ENCODE measurements at regions not wholly inside any gene's neighbourhood (a gene's known extent, or its start where the extent isn't known, plus 50 kb on each side); places are given as distances from the start of the nearest gene placed in this dataset.

DNA sequence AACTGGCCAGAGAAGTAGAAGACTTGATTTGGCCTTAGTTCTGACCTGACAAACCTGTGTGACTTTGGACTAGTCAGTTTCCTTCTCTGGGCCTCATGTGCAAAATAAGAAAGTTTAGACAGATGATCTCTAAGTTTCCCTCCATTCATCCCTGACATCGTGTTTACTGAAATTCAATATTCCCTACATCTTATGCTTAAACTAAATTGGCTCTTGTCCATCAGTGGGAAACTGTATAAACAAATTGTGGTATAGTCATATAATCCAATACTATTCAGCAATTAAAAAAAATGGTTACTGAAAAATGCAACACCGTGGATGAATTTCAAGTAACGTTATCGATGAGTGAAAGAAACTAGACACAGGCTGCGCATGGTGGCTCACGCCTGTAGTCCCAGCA lies 64.4 kb upstream of the HRH1 start:
- DNase-seq (ENCODE audit: extremely low spot score, insufficient read length, low read depth) (no peak), FAIRE-seq (no peak)

GRCh38 chr3:11090551-11090950 lies 63.7 kb upstream of the HRH1 start:
- no peak for FAIRE-seq
- DNase-seq (ENCODE audit: extremely low spot score, insufficient read length, low read depth) = no peak

DNA sequence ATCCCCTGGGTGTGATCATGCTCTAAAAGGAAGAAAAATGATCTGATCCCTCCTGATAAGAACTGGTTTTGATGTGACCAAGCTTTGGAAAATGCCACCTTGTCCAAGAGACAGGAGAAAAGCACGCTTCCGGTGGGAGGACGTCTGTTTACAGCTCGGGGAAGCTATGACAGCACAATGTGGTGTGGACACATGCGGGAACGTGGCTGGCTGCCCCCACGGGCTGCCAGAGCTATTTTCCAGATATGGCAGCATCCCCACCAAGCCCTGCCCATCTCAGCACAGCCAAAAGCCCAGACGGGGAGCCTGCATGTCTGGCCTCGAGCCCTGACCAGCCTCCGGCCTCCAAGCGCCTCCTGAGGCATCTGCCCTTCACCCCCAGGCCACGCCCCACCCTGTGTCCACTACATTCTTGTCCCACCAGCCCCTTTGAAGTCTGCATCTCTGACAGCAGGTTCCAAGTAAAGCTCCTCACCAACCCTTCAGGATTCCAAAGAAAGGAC lies 63.2 kb upstream of the HRH1 start:
- no peak for FAIRE-seq

DNA sequence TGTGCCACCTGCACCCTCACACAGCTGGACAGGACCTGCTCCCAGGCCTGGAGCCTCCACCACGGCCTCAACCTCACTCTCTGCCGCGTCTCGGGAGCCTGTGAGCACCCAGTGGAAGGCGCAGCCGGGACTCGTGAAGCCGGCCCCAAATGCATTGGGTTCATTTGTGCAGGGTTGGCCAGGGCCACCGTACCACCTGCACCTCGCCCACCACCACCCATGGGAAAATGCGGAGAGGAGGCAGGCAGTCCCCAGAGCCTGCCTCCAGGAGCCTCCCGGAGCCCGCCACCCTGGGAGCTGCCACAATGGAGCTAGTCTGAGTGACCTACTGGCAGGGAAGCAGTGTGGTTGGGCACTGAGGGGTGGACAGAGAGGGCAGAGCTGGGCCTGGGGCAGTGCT lies 62.5 kb upstream of the HRH1 start:
- FAIRE-seq (no peak), DNase-seq (ENCODE audit: extremely low spot score, insufficient read length, low read depth) (no peak)

More for the DNA sequence above, 63.2 kb upstream of the HRH1 start:
- DNase-seq (ENCODE audit: extremely low spot score, insufficient read length, low read depth) = no peak

- DNase-seq (ENCODE audit: extremely low spot score, insufficient read length, low read depth) (no peak), FAIRE-seq (no peak)
These were observed 60.4 kb upstream of the HRH1 start for GRCh38 chr3:11093823-11094340.

- FAIRE-seq (no peak), DNase-seq (ENCODE audit: extremely low spot score, insufficient read length, low read depth) (no peak)
These were observed 58.4 kb upstream of the HRH1 start for GRCh38 chr3:11095932-11096265.

GRCh38 chr3:11096266-11097139 lies 57.8 kb upstream of the HRH1 start:
- no peak for FAIRE-seq
- peak; percentile 8 for DNase-seq (ENCODE audit: extremely low spot score, insufficient read length, low read depth)

GRCh38 chr3:11099306-11099705 lies 55.0 kb upstream of the HRH1 start:
- DNase-seq (ENCODE audit: extremely low spot score, insufficient read length, low read depth) (no peak), FAIRE-seq (no peak)

All from GM18507 (cell line).